Skin epidermis (tissue), 12 donors: ENCODE measurements at regions not wholly inside any gene's neighbourhood (a gene's known extent, or its start where the extent isn't known, plus 50 kb on each side); places are given as distances from the start of the nearest gene placed in this dataset.
A peak's percentile ranks its signal among the peaks of the same experiment; 100 is the strongest.

Experiments used
- H3K27ac ChIP-seq, 21 experiments: fragments of 200-600 bp; sonication (generic) in 11 of 21; one replicate each; pipeline ENCODE4 v1.5.0; 2020; ENCODE audit warnings: mild to moderate bottlenecking in 3 of 21, inconsistent platforms in 2 of 21, moderate library complexity in 2 of 21
- H3K4me3 ChIP-seq, 7 experiments: fragments of 200-600 bp; sonication (generic) in 2 of 7; one replicate each; pipeline ENCODE4 v1.5.0; 2020; ENCODE audit warnings: inconsistent platforms in 2 of 7, mild to moderate bottlenecking in 2 of 7, moderate library complexity in 1 of 7

- peak overlapping the region in 2 of 21 experiments; percentile 7 to 33 for H3K27ac ChIP-seq
- H3K4me3 ChIP-seq: no peak overlapping the region
Measured at GRCh38 chr9:94159069-94159939, 75.0 kb downstream of the PTPDC1 start.

DNA sequence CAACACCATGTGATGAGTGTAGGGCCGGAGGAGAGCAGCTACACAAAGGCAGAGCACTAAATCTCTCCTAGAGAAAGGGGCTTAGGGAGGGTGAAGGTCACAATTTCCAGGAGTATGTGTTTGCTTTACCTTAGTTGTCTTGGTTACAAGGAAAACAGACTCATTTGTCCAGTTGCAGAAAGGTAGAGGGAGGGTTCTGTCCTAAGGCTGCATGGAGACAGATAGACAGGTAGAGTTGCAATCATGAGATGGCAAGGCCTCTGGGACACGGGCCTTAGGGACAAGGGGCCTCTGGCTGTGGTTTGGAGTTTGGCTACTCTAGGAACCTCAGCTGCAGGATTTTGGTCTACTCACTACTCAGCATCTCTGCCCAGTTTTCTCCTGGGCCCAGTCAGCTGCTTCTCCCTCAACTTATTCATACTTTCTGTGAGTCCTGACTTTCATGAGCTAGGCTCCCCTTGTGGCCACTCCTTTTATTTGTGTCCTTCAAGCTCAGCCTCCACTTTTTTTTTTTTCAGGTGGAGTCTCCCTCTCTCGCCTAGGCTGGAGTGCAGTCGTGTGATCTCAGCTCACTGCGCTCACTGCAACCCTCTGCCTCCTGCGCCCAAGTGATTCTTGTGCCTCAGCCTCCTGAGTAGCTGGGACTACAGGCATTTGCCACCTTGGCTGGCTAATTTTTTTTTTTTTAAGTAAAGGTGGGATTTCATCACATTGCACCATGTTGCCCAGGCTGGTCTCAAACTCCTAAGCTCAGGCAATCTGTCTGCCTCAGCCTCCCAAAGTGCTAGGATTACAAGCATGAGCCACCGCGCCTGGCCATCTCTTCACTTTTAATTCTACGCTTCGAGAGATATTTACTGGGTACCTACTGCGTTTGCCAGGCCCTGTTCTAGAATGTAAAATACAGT, 76.6 kb downstream of the PTPDC1 start:
- H3K27ac ChIP-seq: no peak overlapping the region

GRCh38 chr9:94161673-94162072, 77.4 kb downstream of the PTPDC1 start:
- Histone ChIP-seq H3K4me3 (no peak overlapping the region), H3K27ac (no peak overlapping the region)

More for the DNA sequence above, 76.6 kb downstream of the PTPDC1 start:
- H3K4me3 ChIP-seq: no peak overlapping the region

GRCh38 chr9:94164806-94165549, 80.7 kb downstream of the PTPDC1 start:
- H3K4me3 ChIP-seq: peak overlapping the region in 4 of 7 experiments; percentile 2 to 97 (median 88)
- peak overlapping the region in 11 of 21 experiments; percentile 15 to 100 (median 99) for H3K27ac ChIP-seq

- peak overlapping the region; percentile 60 to 97 (median 86) for H3K4me3 ChIP-seq
- peak overlapping the region; percentile 97 to 100 (median 100) for H3K27ac ChIP-seq
Measured at GRCh38 chr9:94165592-94166235, 81.5 kb downstream of the PTPDC1 start.

GRCh38 chr9:94166236-94166975, 82.1 kb downstream of the PTPDC1 start:
- H3K27ac ChIP-seq: peak overlapping the region; percentile 97 to 100 (median 100)
- peak overlapping the region; percentile 60 to 97 (median 86) for H3K4me3 ChIP-seq

DNA sequence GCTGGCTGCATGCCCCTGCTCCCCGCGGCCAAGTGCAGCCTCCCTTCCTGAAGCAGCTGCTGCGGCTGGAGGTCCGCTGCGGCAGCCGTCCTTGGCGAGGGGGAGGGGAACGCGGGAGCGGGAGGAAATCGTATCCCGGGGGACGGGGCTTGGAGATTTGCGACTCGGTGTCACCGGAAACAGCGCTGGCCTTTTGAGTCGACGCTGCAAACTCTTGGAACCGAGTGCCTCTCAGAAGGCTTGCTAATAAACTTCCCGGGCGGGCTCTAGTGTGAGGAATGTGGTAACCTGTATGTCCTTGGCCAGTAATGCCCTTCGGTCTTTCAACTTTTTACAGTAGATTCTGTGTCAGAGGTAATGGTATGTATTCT, 82.7 kb downstream of the PTPDC1 start:
- Histone ChIP-seq H3K4me3 (peak overlapping the region; percentile 60 to 97 (median 86)), H3K27ac (peak overlapping the region; percentile 44 to 100 (median 100))

DNA sequence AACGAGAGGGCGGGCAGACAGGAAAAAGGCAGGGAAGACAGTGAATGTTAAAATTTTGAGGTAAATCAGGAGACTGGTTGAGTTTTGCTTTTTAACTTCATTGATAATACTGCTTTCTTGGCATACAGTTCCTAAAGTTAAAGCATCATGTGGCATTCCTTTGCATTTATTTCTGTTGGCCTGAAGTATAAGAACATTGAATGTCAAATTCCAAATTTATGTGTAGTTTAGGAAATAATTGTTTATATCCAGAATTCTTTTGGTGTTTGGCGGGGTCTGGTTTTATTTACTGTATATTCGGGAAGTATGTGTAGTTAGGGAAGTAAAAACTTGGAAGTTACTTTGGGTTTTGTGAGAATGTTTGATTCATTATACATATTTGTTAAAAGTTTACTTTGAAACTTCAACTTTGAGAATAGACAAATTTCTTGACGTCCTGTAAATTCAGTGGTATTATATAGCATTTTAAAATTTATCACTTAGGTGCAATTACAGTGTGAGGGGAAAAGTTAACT, 83.2 kb downstream of the PTPDC1 start:
- Histone ChIP-seq H3K27ac (peak overlapping the region; percentile 44 to 100 (median 100)), H3K4me3 (peak overlapping the region; percentile 60 to 97 (median 86))

DNA sequence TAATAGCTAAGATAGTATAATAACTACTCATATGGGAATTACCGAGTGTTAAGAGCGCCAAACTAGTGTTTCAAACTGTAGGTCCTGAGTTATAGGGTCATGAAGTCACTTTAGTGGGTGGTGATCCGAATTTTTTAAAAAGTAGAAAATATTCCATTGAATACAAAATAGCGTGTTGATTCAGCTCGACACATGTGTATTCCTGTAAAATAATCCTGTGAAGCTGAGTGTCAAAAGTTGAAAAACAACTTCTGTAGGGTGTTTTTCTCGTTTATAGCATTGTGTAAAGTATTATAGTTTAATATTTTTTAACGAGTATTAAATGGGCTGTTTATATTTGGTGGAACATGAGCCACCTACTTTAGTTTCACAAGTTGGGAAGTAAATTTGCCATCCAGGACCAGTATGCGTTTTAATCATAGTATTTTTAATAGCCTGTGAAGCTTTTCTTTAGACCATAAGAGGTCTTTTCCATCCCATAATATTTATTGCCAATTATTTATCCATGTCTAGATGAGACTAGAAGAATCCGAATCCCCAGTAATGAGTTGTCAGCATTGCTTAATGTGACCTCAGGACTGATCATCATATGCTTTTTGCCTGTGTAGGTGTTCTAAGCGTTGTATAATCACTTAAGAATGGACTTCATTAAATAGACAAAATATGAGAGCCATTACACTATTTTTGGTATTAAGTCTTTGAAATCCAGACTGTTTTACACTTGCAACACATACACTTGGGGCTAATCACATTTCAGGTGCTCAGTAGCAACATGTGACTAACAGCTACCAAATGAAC, 84.1 kb downstream of the PTPDC1 start:
- peak overlapping the region in 13 of 21 experiments; percentile 16 to 100 (median 100) for H3K27ac ChIP-seq
- peak overlapping the region; percentile 60 to 97 (median 86) for H3K4me3 ChIP-seq

GRCh38 chr9:94169968-94170367, 85.7 kb downstream of the PTPDC1 start:
- Histone ChIP-seq H3K27ac (peak overlapping the region in 3 of 21 experiments; percentile 11 to 49 (median 19)), H3K4me3 (no peak overlapping the region)

DNA sequence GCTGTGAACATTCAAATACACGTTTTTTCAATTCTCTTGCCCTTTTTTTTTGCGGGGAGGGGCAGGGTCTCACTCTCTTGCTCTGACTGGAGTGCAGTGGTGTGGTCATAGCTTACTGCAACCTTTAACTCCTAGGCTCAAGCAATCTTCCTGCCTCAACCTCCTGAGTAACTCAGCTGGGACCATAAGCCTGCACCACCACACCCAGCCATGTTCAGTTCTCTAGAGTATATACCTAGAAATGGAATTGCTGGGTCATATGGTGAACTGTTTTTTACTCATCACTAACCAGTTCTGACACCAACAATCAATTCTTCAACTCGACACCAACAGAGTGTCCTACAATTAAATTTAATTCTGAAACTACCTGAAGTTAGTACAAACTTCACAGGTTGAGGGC, 85.5 kb upstream of the ZNF169 start:
- H3K27ac ChIP-seq: no peak overlapping the region

DNA sequence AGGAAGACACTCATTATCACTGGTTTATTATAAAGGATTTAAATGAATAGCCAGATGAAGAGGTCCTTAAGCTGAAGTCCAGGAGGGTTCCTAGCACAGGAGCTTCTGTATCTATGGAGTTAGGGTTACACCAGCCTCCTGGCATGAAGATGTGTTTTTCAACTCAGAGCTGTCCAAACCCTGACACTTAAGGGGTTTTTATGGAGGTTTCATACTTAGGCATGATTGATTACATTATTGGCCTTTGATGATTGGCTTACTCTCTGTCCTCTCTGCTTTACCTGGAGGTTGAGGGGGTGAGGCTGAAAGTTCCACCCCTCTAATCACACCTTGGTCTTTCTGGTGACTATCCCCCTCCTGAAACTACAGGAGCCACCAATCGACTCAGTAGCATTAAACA, 84.9 kb upstream of the ZNF169 start:
- H3K4me3 ChIP-seq: no peak overlapping the region
- H3K27ac ChIP-seq: no peak overlapping the region

More for the DNA sequence above, 85.5 kb upstream of the ZNF169 start:
- no peak overlapping the region for H3K4me3 ChIP-seq

GRCh38 chr9:94175669-94176068, 83.4 kb upstream of the ZNF169 start:
- Histone ChIP-seq H3K27ac (no peak overlapping the region), H3K4me3 (no peak overlapping the region)

- H3K4me3 ChIP-seq: no peak overlapping the region
- H3K27ac ChIP-seq: peak overlapping the region in 1 of 21 experiments; percentile 24
Measured at GRCh38 chr9:94176608-94177007, 82.5 kb upstream of the ZNF169 start.

DNA sequence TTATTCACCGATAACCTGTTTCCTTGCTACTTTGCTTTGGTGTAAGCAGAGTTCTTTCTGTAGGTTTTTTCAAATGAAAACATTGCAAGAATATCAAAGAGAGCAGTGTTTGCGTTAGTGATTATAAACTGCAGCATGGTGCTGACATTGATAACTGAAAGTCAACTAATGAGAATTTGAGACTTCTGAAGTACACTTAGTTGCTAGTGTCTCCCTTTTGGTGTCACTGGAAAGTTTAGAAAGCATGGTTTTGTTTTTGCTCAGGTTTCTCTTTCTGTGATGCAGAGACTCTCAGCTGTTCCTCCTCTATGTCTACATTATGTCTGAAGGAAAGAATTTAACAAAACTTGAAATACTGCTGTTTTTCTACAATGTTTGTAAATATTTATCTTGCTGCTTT, 80.2 kb upstream of the ZNF169 start:
- Histone ChIP-seq H3K4me3 (no peak overlapping the region), H3K27ac (no peak overlapping the region)

DNA sequence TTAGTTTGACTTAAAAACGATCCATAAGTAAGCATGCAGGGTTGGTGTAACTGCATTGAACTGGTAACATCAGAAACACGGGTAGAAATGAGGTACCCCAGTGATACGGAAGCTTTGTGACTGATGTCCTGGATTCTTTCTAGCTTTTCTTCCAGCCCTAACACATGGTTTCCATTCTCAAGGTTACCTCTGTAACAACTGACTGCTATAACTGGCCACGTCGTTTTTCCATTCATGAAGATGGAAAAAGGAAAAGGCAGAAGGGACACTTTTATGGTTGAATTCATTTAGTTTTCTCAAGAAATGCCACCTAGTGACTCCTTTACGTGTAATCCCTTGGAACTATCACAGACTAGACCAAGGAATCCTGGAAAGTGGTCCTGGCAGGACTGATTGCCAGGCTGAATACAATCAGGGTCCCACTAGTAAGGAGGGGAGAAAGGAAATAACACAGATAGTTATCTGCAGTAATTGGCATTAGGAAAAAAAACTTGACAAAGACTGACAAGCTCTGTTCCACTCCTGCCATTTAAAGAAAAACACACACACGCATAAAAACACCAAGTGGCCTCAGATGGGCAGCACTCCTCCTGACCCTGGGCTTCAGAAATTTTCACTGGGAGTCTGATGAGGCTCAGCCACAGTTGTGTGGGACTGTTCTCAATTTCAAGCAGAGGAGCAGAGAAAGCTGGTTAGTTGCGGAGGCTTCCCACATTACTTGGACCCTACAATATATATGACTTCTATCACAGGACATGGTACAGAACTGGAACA, 77.5 kb upstream of the ZNF169 start:
- H3K27ac ChIP-seq: peak overlapping the region in 1 of 21 experiments; percentile 7
- no peak overlapping the region for H3K4me3 ChIP-seq

DNA sequence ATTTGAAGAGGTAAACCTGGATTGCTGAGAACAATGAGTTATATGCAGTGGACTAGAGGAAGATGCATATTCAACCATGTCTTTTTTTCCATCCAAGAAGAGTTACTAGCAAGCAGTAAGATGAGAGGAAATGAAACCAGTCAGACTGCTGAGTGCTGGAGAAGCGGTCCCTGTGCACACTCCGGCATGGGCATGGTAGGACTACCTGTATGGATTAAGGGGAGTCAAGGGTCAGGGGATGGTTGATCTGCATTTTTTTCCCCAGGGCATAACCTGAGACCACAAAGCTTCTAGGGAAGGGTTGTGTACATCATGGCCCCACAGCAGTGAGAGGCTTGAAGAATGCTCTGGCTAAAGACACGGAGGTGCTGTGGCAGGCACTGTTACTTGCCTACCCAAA, 76.6 kb upstream of the ZNF169 start:
- no peak overlapping the region for H3K4me3 ChIP-seq
- H3K27ac ChIP-seq: no peak overlapping the region
